IPS-18c (cell line): ENCODE measurements at regions not wholly inside any gene's neighbourhood (a gene's known extent, or its start where the extent isn't known, plus 50 kb on each side); places are given as distances from the start of the nearest gene placed in this dataset.
A peak's percentile ranks its signal among the peaks of the same experiment; 100 is the strongest.

Experiments used
- H3K4me3 ChIP-seq: 2 replicates; pipeline ENCODE4 v1.7.0; 2013; ENCODE audit warnings: low read depth, mild to moderate bottlenecking, low read length, moderate library complexity; ENCODE audit not compliant: insufficient read depth
- H3K9me3 ChIP-seq: one replicate; pipeline ENCODE4 v1.6.1; 2013; ENCODE audit warnings: mild to moderate bottlenecking, low read length, moderate library complexity; ENCODE audit not compliant: control insufficient read depth, insufficient read depth

DNA sequence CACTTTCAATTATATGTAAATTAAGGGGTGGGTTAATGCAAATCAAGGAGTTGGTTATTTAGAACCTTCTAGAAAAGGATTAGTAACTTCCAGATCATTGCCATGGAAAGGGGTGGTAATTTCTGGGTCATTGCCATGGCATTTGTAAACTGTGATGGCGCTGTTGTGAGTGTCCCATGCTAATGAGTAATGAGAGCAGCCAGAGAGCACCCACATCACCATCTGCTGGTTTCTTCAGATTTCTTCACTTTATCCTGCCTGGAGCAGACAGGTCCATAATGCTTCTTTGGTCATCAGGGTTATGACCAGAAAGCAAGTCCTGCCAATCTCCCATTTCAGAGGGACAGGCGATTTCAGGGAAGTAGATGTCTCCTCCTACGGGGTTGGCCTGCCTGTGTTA lies 311.3 kb upstream of the CNR1 start:
- H3K9me3 ChIP-seq, result peaks cover 11% of the 10 kb centered on the region

DNA sequence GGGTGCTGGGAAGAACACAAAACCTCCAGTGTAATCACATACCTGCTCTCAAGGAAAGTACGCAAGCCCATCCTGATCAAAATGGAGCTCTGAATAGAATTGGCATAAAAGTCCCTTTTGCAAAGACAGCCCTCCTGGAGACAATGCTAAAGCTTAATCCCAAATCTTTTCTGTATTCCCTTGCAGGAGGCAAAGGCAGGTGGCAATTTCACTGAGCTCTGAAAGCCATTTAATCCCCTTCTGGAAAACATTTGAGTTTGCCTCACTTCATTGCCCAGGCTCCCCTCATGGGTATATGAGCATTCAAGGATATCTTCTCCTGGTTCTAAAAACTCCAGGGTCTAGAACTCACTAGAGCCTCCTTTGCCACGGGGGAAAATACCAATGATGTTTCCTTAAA lies 310.2 kb upstream of the CNR1 start:
- H3K4me3 ChIP-seq, result no peak overlapping the region
- peaks cover 11% of the 10 kb centered on the region for H3K9me3 ChIP-seq

More for the DNA sequence above, 311.3 kb upstream of the CNR1 start:
- H3K4me3 ChIP-seq, result peak overlapping the region; percentile 15; the same call in 1 of the 2 replicates

DNA sequence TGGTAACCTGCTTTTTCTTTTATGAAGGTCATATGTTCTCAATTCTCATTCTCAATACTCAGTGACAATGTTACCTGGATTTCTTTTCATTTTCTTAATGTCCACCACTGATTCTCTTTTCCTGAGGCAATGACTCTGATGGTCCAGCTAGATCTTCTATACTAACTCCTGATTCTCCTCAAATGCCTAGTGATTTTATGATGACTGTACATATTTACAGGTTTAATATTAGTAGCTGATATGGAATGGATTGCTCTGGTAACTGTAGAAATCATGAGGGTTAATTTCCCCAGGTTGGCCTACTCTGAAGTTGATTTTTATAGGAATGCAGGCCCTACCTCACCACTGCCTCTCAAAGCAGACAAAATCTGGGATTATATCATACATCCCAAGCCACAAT lies 308.6 kb upstream of the CNR1 start:
- no peak overlapping the region for H3K4me3 ChIP-seq
- H3K9me3 ChIP-seq, result peaks cover 11% of the 10 kb centered on the region

DNA sequence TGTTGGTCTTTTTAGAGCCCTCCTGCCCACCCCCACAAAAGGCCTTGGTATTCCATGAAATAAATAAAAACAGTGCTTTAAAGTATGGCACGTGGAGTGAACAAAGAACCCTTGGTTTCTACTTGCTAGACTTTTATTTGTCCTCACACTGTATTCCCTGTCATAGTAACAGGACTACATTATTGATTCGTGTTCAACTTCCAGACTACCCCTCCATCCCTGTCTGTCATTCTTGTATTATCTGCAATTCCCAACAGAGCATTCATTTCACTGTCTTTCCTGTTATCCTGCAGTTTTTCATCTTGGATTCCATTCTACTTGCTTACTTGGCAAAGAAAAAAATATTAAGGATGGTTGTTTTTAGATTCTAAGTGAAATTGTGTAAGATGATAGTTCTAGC lies 307.4 kb upstream of the CNR1 start:
- H3K4me3 ChIP-seq, result no peak overlapping the region

DNA sequence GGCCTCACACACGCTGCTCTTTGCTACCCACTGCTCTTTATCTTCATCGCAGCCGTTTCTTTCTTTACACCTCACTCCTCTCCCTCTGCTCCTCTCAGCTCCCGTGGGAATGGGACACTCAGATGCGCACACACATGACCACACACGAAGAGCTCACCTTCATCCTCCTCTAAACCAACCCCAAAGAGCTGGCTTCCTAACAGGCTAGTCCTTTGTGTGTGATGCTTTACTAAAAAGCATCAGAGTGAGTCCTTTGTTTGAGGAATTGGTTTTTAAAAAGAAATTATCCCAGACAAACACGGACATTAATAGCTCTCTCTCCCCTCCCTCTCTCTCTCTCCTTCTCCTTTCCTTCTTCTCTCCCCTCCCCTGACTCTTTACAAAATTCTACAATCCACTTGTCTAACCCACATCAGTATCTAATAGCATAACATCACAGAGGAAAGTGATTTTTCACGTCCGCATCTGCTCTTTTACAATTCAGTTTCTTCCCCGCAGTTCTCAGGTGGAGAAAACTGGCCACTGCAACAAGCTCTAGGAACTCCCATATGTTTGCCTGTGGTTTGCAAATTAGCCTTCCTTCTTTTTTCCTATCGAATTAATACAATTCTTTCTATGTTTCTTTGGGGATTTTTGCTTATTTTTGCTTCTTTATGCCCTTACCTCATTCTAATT lies 306.8 kb upstream of the CNR1 start:
- Histone ChIP-seq H3K9me3 (peaks cover 12% of the 10 kb centered on the region), H3K4me3 (no peak overlapping the region)

More for the DNA sequence above, 307.4 kb upstream of the CNR1 start:
- peaks cover 14% of the 10 kb centered on the region for H3K9me3 ChIP-seq

DNA sequence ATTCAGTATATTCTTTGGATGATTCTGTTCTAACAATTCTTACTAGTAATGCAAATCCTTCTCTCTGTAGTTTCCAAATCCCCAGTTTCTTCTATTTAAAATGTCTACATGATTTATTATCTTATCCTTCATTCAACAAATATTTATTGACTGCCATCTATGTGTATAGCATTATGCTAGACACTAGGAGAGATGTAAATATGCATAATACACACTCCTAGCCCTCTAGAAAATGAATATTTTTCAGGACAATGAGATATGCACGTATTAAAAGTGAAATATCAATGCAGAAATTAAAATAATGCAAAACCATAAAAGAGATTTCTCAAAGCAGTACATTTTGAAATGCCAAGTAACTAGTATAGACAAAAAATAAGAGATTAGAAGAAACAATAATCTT lies 293.5 kb upstream of the CNR1 start:
- H3K9me3 ChIP-seq, result peaks cover 2% of the 10 kb centered on the region
- no peak overlapping the region for H3K4me3 ChIP-seq

DNA sequence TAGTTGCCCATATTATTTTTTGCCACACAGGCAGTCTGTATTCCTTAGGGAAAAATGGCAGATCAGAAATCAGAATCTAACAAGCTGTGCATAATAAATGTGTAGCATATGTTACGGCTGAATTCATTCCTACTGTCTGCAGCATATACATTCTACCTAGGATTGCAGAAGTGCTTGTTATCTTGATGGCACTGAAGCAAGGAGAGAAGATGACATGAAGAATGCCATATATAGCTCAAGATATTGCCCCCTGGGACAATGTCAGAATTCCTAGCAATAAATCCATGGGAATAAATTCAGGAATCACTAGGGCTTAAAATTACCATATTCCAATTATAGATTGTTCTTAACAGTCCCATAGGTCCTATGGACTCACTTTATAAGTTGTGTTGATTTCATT lies 293.0 kb upstream of the CNR1 start:
- H3K9me3 ChIP-seq, result peaks cover 2% of the 10 kb centered on the region

DNA sequence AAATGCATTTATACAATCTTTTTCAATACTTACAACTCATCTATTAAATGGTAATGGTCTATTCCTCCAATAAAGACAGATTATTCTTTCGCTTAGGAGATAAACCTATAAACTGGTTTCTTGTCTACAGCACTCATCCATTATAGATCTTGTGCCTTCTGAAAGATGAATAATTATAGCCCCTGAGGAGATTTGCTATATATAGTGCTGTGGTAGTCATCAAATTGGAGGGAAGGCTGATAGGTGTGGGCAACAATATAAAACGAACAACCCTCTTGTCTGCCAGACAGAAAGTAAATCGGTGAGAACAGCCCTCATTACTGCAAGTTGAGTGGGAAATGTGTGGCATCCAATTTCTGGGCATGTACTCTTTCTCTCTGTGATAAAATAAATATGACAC lies 292.5 kb upstream of the CNR1 start:
- no peak overlapping the region for H3K4me3 ChIP-seq
- H3K9me3 ChIP-seq, result peaks cover 2% of the 10 kb centered on the region

More for the DNA sequence above, 293.0 kb upstream of the CNR1 start:
- no peak overlapping the region for H3K4me3 ChIP-seq

DNA sequence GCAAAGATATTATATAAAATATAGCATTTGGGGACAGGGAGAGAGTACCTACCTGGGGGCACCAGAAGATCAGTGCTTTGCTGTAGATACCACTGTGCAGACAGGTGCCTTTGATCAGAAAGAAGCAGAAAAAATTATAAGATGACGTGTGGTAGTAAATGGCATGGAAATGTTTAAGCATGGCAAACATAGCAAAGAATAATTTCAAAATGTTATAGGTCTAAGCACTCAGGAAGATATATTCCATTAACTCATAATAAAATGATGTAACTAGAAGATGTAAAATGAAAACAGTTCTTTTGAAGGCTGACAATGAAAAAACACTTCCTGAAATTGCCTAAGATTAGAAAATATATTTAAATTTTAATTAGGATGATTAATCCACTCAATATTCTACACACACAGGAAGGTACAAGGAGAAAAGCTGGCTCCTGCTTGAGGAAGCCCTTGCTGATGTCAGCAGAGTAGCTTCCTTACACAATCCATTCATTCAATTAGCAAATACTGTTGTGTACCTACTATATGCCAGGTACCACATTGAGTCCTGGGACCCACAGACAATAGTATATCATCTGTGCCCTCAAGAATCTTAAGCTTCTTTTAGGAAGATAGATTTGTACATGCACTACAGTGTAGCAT lies 290.2 kb upstream of the CNR1 start:
- no peaks in the 10 kb centered on the region for H3K9me3 ChIP-seq
- H3K4me3 ChIP-seq, result no peak overlapping the region

DNA sequence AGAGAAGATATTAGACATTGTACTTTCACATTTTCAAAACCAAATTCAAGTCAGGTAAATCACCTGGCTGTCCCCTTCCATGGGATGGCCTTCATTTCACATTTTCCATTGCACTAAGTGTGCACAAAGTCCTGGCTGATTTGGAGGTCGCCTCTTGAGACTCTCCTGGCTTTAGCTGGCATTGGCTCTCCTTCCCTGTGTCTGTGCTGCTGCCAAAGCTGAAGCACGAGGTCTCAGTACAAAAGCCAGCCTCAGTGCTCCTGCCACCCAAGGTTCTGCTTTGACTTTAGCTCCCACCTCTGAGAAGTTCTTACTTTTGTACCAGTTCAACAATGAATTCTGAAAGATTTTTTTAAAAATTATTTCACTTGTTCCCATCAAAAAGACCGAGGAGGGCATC lies 289.2 kb upstream of the CNR1 start:
- Histone ChIP-seq H3K9me3 (no peaks in the 10 kb centered on the region), H3K4me3 (no peak overlapping the region)

DNA sequence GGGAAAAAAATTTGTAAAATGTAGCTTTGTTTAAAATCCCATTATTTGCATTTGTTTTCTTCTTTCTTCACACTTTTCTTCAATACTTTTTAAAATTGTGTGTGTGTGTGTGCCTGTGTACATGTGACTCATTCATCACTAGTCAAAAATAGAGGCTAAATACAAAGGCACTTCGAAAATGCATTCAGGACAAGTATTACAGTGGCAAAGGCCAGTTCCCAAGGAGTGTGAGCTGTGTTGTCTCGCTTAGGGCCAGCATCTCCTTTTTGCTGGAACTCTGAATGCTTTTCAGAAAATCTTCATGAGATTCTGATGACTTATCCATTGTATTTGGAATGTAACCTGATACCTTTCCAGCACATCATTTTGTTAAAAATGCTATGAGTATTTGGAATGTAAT lies 288.5 kb upstream of the CNR1 start:
- Histone ChIP-seq H3K9me3 (no peaks in the 10 kb centered on the region), H3K4me3 (no peak overlapping the region)

DNA sequence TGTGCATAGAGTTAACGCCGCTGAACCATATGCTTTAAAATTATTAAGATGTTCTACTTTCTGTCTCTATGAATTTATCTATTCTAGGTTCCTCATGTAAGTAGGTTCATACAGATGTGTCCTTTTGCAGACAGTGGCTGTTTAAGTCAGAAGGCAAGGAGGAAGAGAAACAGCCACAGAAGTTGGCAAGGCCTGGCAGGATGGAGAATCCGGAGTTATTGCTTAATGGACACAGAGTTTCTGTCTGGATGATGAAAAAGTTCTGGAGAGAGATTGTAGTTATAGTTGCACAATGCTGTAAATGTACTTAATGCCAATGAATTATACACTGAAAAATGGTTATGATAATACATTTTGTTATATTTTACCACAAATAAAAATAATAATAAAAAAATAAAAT lies 283.6 kb upstream of the CNR1 start:
- Histone ChIP-seq H3K4me3 (no peak overlapping the region), H3K9me3 (no peaks in the 10 kb centered on the region)

DNA sequence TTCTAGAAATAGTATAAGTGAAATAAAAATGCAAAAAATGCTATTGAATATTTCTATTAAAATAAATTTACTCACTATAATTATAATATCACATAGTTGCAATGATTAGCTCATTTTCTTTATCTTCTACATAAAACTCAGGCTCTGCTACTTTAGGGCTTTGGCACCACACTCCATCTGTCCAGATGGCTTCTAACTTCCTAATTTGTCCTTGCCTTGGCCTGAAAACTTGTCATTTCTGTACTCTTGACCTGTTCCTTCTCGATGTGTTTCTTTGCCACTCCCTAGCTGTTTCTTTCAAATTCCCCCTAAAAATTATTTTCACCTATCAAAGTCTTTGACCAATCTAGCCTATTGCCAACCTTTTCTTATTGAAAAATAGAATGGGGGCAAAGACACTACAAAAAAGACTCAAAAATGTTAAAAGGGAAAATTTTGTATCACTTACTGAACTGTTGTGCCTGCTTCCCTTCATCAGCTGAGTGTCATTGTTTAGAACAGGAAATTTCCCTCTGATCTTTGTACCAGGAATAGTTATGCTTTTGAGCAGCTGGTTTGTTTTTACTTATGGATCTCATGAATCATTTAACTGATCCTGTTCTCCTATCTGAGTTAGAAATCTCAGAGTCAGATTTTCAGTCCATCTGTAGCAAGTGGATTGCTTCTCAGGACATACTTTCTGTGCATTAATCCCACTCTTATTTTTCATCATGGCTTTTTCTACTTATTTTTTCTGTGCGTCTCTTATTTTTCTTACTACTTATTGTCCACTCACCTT lies 279.2 kb upstream of the CNR1 start:
- no peaks in the 10 kb centered on the region for H3K9me3 ChIP-seq
- no peak overlapping the region for H3K4me3 ChIP-seq

DNA sequence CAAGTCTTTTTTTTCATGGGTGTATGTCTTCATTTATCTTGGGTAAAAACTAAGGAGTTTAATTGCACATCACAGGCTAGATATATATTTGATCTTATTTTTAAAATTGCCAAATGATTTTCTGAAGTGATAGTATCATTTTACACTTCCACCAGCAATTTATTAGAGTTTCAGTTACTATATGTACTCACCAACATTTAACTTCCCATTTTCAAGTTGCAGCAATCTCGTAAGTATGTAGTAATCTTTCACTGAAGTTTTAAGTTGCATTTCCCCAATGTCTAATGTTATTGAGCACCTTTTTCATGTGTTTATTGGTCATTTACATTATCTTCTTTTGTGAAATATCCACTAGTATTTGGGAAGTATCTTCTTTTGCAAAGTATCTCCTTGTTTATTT lies 277.4 kb upstream of the CNR1 start:
- Histone ChIP-seq H3K4me3 (no peak overlapping the region), H3K9me3 (no peaks in the 10 kb centered on the region)

DNA sequence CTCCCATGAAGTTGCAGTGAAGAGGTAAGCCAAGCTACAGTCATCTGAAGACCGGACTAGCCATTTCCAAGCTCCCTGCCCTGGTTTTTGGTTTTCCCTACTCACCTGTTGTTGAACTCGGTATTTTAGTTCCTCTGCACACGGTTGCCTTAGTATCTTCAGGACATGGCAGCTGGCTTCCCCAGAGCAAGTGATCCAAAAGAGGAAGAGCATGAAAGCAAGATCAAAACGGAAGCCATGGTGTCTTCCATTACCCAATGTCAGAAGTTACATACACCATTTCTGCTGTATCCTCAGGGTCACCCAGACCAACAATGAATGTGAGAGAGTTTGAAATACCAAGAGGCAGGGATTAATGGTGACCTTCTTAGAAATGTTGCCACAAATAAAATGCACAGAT lies 276.6 kb upstream of the CNR1 start:
- Histone ChIP-seq H3K9me3 (no peaks in the 10 kb centered on the region), H3K4me3 (no peak overlapping the region)

DNA sequence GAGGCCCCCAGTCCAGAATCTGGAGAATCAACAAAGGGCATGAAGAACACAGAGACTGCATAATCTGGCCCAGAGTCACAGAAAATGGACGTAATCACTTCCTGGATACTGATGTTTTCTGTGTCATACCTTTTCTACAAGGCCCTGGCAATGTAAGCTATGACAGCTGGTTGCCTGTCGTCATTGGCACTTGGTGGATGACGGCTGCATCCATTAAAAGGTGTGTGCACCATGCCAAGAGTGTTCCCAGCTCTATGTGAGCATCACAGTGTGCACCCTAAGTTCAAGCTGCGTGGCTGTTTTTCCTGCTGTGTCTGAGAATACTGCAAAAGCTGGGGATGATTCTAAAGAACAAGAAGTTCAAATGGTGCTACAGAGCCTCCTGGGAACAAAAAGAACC lies 275.2 kb upstream of the CNR1 start:
- H3K9me3 ChIP-seq, result no peaks in the 10 kb centered on the region
- no peak overlapping the region for H3K4me3 ChIP-seq

DNA sequence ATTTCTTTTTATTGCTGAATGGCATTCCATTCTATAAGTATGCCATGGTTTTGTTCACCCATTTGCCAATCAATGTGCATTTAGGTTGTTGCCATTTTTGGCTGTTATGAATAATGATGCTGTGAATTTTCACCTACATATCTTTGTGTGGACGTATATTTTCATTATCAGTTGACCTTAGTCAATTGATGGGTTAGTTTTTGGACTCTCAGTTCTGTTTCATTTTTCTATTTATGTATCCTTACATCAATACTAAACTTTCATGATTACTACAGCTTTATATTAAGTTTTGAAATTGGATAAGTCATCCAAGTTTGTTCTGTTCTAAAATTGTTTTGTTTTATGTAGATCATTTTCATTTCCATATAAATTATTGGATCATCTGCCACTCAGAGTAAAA lies 261.9 kb upstream of the CNR1 start:
- H3K4me3 ChIP-seq, result no peak overlapping the region
- H3K9me3 ChIP-seq, result no peaks in the 10 kb centered on the region

DNA sequence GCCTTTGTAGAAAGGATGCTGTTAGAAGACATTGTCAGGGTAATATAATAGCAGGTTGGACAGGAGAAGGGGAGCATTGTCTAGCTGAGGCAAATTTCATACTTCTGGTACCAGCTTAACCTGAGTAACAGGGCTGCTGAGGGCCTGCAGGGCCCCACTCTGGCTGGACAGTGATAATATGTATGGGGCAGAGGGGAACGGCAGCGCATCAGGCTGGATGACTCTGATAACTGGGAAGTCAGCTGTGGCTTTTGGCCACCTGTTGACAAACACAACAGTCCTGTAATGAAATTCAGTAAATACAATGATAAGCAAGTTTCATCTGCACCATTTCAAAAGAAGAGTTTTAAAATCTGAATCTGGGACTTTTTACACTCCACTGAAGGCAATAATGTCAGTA lies 259.9 kb upstream of the CNR1 start:
- no peaks in the 10 kb centered on the region for H3K9me3 ChIP-seq
- no peak overlapping the region for H3K4me3 ChIP-seq
